DOHH2 (cell line): ENCODE measurements at regions not wholly inside any gene's neighbourhood (a gene's known extent, or its start where the extent isn't known, plus 50 kb on each side); places are given as distances from the start of the nearest gene placed in this dataset.

Source experiments
- H3F3A ChIP-seq: fragments of 200-600 bp; sonication (generic), shearing (Covaris generic); 2 replicates; pipeline ENCODE4 v1.6.0; 2016; ENCODE audit warnings: antibody characterized with exemption, mild to moderate bottlenecking; ENCODE audit not compliant: control insufficient read depth, insufficient read depth
- H3K27ac ChIP-seq: fragments of 200-600 bp; sonication (generic); 2 replicates; pipeline ENCODE4 v1.5.1; 2014; ENCODE audit warnings: low read depth, mild to moderate bottlenecking, low read length, moderate library complexity
- H3K27me3 ChIP-seq: fragments of 200-600 bp; sonication (generic); 2 replicates; pipeline ENCODE4 v1.6.1; 2014; ENCODE audit warnings: mild to moderate bottlenecking, low read length, mixed read lengths; ENCODE audit not compliant: control insufficient read depth
- H3K36me3 ChIP-seq: fragments of 200-600 bp; sonication (generic); 2 replicates; pipeline ENCODE4 v1.6.1; 2014; ENCODE audit warnings: mild to moderate bottlenecking, low read length, moderate library complexity, mixed read lengths; ENCODE audit not compliant: control insufficient read depth
- H3K4me1 ChIP-seq: fragments of 200-600 bp; sonication (generic); 2 replicates; pipeline ENCODE4 v1.6.1; 2014; ENCODE audit warnings: mild to moderate bottlenecking, low read length, mixed read lengths; ENCODE audit not compliant: control insufficient read depth
- H3K4me2 ChIP-seq: fragments of 200-600 bp; sonication (generic); 2 replicates; pipeline ENCODE4 v1.6.0; 2014; ENCODE audit warnings: mild to moderate bottlenecking, low read length, moderate library complexity
- H3K4me3 ChIP-seq: fragments of 200-600 bp; sonication (generic); 2 replicates; pipeline ENCODE4 v1.5.1; 2014; ENCODE audit warnings: mild to moderate bottlenecking, low read length, mixed read lengths
- H3K79me2 ChIP-seq: fragments of 200-600 bp; sonication (generic); 2 replicates; pipeline ENCODE4 v1.6.1; 2014; ENCODE audit warnings: mild to moderate bottlenecking, low read length, mixed read lengths; ENCODE audit not compliant: control insufficient read depth
- H3K9me2 ChIP-seq: fragments of 200-600 bp; sonication (generic); replicated peaks from 2 replicates; pipeline ENCODE4 v1.6.1; 2014; ENCODE audit warnings: mild to moderate bottlenecking, low read length, mixed read lengths; ENCODE audit not compliant: control insufficient read depth
- H3K9me3 ChIP-seq: fragments of 200-600 bp; sonication (generic); 2 replicates; pipeline ENCODE4 v1.6.1; 2014; ENCODE audit warnings: antibody characterized with exemption, low read length, mixed read lengths; ENCODE audit not compliant: control insufficient read depth, insufficient read depth
- H4K20me1 ChIP-seq: fragments of 200-600 bp; sonication (generic); 2 replicates; pipeline ENCODE4 v1.6.0; 2014; ENCODE audit warnings: low read depth, mild to moderate bottlenecking, antibody characterized with exemption, low read length, moderate library complexity; ENCODE audit not compliant: control insufficient read depth, insufficient read depth
- CTCF ChIP-seq: fragments of 200-600 bp; sonication (generic); IDR thresholded peaks from one replicate; pipeline ENCODE4 v1.5.1; 2014; ENCODE audit warnings: antibody characterized with exemption, mild to moderate bottlenecking, low read depth, low read length; ENCODE audit not compliant: poor library complexity, severe bottlenecking
- EZH2phosphoT487 ChIP-seq: fragments of 200-600 bp; sonication (generic); IDR thresholded peaks from 2 replicates; pipeline ENCODE4 v1.6.1; 2017; ENCODE audit warnings: borderline replicate concordance, mild to moderate bottlenecking, antibody characterized with exemption, low read length, moderate library complexity, mixed read lengths

GRCh38 chr11:122229078-122229477, 113.1 kb upstream of the BLID start:
- Histone ChIP-seq H3K4me3 (no peak overlapping the region), H3K4me2 (no peak overlapping the region), H4K20me1 (no peaks in the 10 kb centered on the region), H3K9me3 (no peaks in the 10 kb centered on the region), H3K36me3 (no peaks in the 10 kb centered on the region), H3K4me1 (peaks cover under 1% of the 10 kb centered on the region; the same call in 1 of the 2 replicates), H3F3A (no peaks in the 10 kb centered on the region), H3K79me2 (no peaks in the 10 kb centered on the region), H3K9me2 (no peaks in the 10 kb centered on the region), H3K27ac (no peak overlapping the region), H3K27me3 (no peaks in the 10 kb centered on the region; the same call in 1 of the 2 replicates)
- TF ChIP-seq CTCF (no peak), EZH2phosphoT487 (no peak)

GRCh38 chr11:122226810-122227379, 110.9 kb upstream of the BLID start:
- TF ChIP-seq CTCF (no peak), EZH2phosphoT487 (no peak)
- Histone ChIP-seq H3K9me3 (no peaks in the 10 kb centered on the region), H4K20me1 (no peaks in the 10 kb centered on the region), H3F3A (no peaks in the 10 kb centered on the region), H3K79me2 (no peaks in the 10 kb centered on the region), H3K27ac (no peak overlapping the region), H3K4me1 (no peaks in the 10 kb centered on the region), H3K36me3 (no peaks in the 10 kb centered on the region), H3K4me3 (no peak overlapping the region), H3K4me2 (no peak overlapping the region), H3K27me3 (no peaks in the 10 kb centered on the region; the same call in 1 of the 2 replicates), H3K9me2 (no peaks in the 10 kb centered on the region)

GRCh38 chr11:122224867-122225266, 108.9 kb upstream of the BLID start:
- H4K20me1 ChIP-seq: no peaks in the 10 kb centered on the region
- no peaks in the 10 kb centered on the region for H3K4me1 ChIP-seq
- H3K79me2 ChIP-seq: no peaks in the 10 kb centered on the region
- no peaks in the 10 kb centered on the region for H3K36me3 ChIP-seq
- no peaks in the 10 kb centered on the region for H3F3A ChIP-seq
- TF ChIP-seq EZH2phosphoT487: no peak
- TF ChIP-seq CTCF: no peak
- H3K4me2 ChIP-seq: no peak overlapping the region
- no peaks in the 10 kb centered on the region; the same call in 1 of the 2 replicates for H3K27me3 ChIP-seq
- no peaks in the 10 kb centered on the region for H3K9me2 ChIP-seq
- H3K4me3 ChIP-seq: no peak overlapping the region
- H3K9me3 ChIP-seq: no peaks in the 10 kb centered on the region
- H3K27ac ChIP-seq: no peak overlapping the region

- H3F3A ChIP-seq: no peaks in the 10 kb centered on the region
- no peaks in the 10 kb centered on the region for H3K36me3 ChIP-seq
- H3K9me2 ChIP-seq: no peaks in the 10 kb centered on the region
- no peak overlapping the region for H3K27ac ChIP-seq
- H3K4me3 ChIP-seq: no peak overlapping the region
- no peaks in the 10 kb centered on the region for H3K4me1 ChIP-seq
- H4K20me1 ChIP-seq: no peaks in the 10 kb centered on the region
- no peaks in the 10 kb centered on the region for H3K27me3 ChIP-seq
- H3K79me2 ChIP-seq: no peaks in the 10 kb centered on the region
- no peak overlapping the region for H3K4me2 ChIP-seq
- TF ChIP-seq EZH2phosphoT487: no peak
- TF ChIP-seq CTCF: no peak
- H3K9me3 ChIP-seq: no peaks in the 10 kb centered on the region
These were observed 104.3 kb upstream of the BLID start for GRCh38 chr11:122220321-122220720.
